Ovary (tissue), 7 donors: ENCODE measurements at regions not wholly inside any gene's neighbourhood (a gene's known extent, or its start where the extent isn't known, plus 50 kb on each side); places are given as distances from the start of the nearest gene placed in this dataset.

Experiments
- DNase-seq, 5 donors: peaks; one replicate each; pipeline ENCODE4 v3.0.0-alpha.2; 2019 to 2020
- H3K27ac ChIP-seq, 2 donors: fragments of 200-600 bp; one replicate each; pipeline versions ENCODE4 v1.5.1 to v1.8.0; 2019 to 2022
- H3K27me3 ChIP-seq: fragments of 200-600 bp; one replicate; pipeline ENCODE4 v1.8.0; 2022
- H3K36me3 ChIP-seq: fragments of 200-600 bp; sonication (generic); one replicate; pipeline ENCODE4 v1.5.1; 2019
- H3K4me1 ChIP-seq: one replicate; pipeline ENCODE4 v1.8.1; 2013; ENCODE audit warnings: mild to moderate bottlenecking, moderate library complexity; ENCODE audit not compliant: insufficient read depth
- H3K4me3 ChIP-seq: fragments of 200-600 bp; sonication (generic); one replicate; pipeline ENCODE4 v1.5.1; 2017
- H3K9me3 ChIP-seq, 2 donors: fragments of 200-600 bp in 1 of 2; sonication (generic) in 1 of 2; one replicate each; pipeline versions ENCODE4 v1.5.1 to v1.8.1; 2013 to 2019; ENCODE audit warnings: mild to moderate bottlenecking in 1 of 2, moderate library complexity in 1 of 2
- CTCF ChIP-seq, 3 donors: fragments of 450-650 bp in 2 of 3; fragments of 200-600 bp in 1 of 3; IDR thresholded peaks; one replicate each; pipeline versions ENCODE4 v1.5.1 to v1.8.0; 2016 to 2022; ENCODE audit warnings: antibody characterized with exemption in 3 of 3, mild to moderate bottlenecking in 1 of 3
- EP300 ChIP-seq: sonication (generic); formaldehyde crosslinking; IDR thresholded peaks from one replicate; pipeline ENCODE4 v1.6.1; 2017; ENCODE audit warnings: antibody characterized with exemption
- POLR2A ChIP-seq: fragments of 450-650 bp; IDR thresholded peaks from one replicate; pipeline ENCODE4 v1.6.1; 2017; ENCODE audit warnings: antibody characterized with exemption, mild to moderate bottlenecking, moderate library complexity
- WGBS, 3 donors: extraction: QIAGEN DNeasy Blood & Tissue Kit in 1 of 3; methylation state at CpG; one replicate each; pipeline versions ENCODE4 v1.1.5 to v1.1.7; 2013 to 2017; 5-methylcytosine and 5-hydroxymethylcytosine counted together
- intact Hi-C, 4 donors: fragments of 100-400 bp; cut with DNase I; formaldehyde crosslinking; loops; one replicate each; pipeline versions ENCODE4 v1.11.0 to v1.15.1; 2022 to 2023
- donor health status: DM: no; HTN: no; CAD: no; lungs with moderate emphysema.
- donor health status: DM: no; HTN: no; CAD: no.
- donor health status: Bipolar disorder and iron deficiency.
- donor health status: DM: no; HTN: no; CAD: no.
- donor health status: DM: yes; HTN: yes; CAD: no.

- Histone ChIP-seq H3K27me3 (no peaks in the 10 kb centered on the region), H3K27ac (peak overlapping the region in 1 of 2 donors; percentile 49), H3K36me3 (no peaks in the 10 kb centered on the region), H3K9me3 (no peaks in the 10 kb centered on the region), H3K4me3 (no peak overlapping the region), H3K4me1 (peaks cover 3% of the 10 kb centered on the region)
- intact Hi-C loops = no loop called here
- DNase-seq = no peak
- WGBS, 3 donors = 5 to 12% (median 7%) methylated on average over 3 of the region's 3 CpGs
- TF ChIP-seq POLR2A (no peak), EP300 (no peak)
Observed at GRCh38 chr6:86595641-86596040, 341.7 kb upstream of the HTR1E start.

- Histone ChIP-seq H3K36me3 (no peaks in the 10 kb centered on the region), H3K4me1 (no peaks in the 10 kb centered on the region), H3K9me3 (no peaks in the 10 kb centered on the region), H3K27ac (no peak overlapping the region), H3K27me3 (no peaks in the 10 kb centered on the region), H3K4me3 (no peak overlapping the region)
- 90 to 96% (median 94%) methylated on average over 4 of the region's 4 CpGs for WGBS, 3 donors
- intact Hi-C loops = no loop called here
- no peak for DNase-seq
- TF ChIP-seq EP300 (no peak), POLR2A (no peak), CTCF (IDR thresholded peaks at IDR 0.05) (no peak)
Observed at GRCh38 chr6:86586195-86586594, 351.1 kb upstream of the HTR1E start.

- no peaks in the 10 kb centered on the region for H3K27me3 ChIP-seq
- no peaks in the 10 kb centered on the region for H3K4me1 ChIP-seq
- no peaks in the 10 kb centered on the region for H3K9me3 ChIP-seq
- intact Hi-C loops = no loop called here
- H3K36me3 ChIP-seq = no peaks in the 10 kb centered on the region
- H3K27ac ChIP-seq = no peak overlapping the region
- no peak overlapping the region for H3K4me3 ChIP-seq
- TF ChIP-seq POLR2A (no peak), CTCF (IDR thresholded peaks at IDR 0.05) (no peak), EP300 (no peak)
- DNase-seq = no peak
- WGBS, 3 donors = 94 to 95% (median 94%) methylated on average over 3 of the region's 3 CpGs
Observed at GRCh38 chr6:86581833-86582232, 355.5 kb upstream of the HTR1E start.

- Histone ChIP-seq H3K4me3 (no peak overlapping the region), H3K36me3 (no peaks in the 10 kb centered on the region), H3K4me1 (no peaks in the 10 kb centered on the region), H3K27ac (no peak overlapping the region), H3K9me3 (no peaks in the 10 kb centered on the region), H3K27me3 (no peaks in the 10 kb centered on the region)
- TF ChIP-seq POLR2A (no peak), EP300 (no peak), CTCF (IDR thresholded peaks at IDR 0.05) (no peak)
- intact Hi-C loops = no loop called here
- no peak for DNase-seq
- 84 to 91% (median 84%) methylated on average over 1 of the region's 1 CpG for WGBS, 3 donors
Observed at GRCh38 chr6:86563197-86563596, 374.1 kb upstream of the HTR1E start.

GRCh38 chr6:86558318-86558717, 379.0 kb upstream of the HTR1E start:
- Histone ChIP-seq H3K4me1 (no peaks in the 10 kb centered on the region), H3K36me3 (no peaks in the 10 kb centered on the region), H3K27ac (no peak overlapping the region), H3K4me3 (no peak overlapping the region), H3K27me3 (no peaks in the 10 kb centered on the region), H3K9me3 (no peaks in the 10 kb centered on the region)
- 50 to 79% (median 79%) methylated on average over 2 of the region's 2 CpGs for WGBS, 3 donors
- DNase-seq = no peak
- TF ChIP-seq POLR2A (no peak), EP300 (no peak), CTCF (IDR thresholded peaks at IDR 0.05) (no peak)
- intact Hi-C loops = no loop called here
